ENCODE measurements at regions not wholly inside any gene's neighbourhood (a gene's known extent, or its start where the extent isn't known, plus 50 kb on each side); places are given as distances from the start of the nearest gene placed in this dataset.
A peak's percentile ranks its signal among the peaks of the same experiment; 100 is the strongest.

GRCh38 chr5:68456756-68457217 lies 241.2 kb downstream of the PIK3R1 start:
- DNase-seq (ENCODE audit: low spot score): no peak
- H3K27ac Mint-ChIP-seq: no peak overlapping the region
- intact Hi-C loops (cut with micrococcal nuclease): no loop called here
- H3K4me3 Mint-ChIP-seq: no peak overlapping the region
- no peaks in the 10 kb centered on the region for H3K36me3 Mint-ChIP-seq (ENCODE audit: low read depth)
- no peaks in the 10 kb centered on the region for H3K9me3 Mint-ChIP-seq
- H3K27me3 Mint-ChIP-seq (ENCODE audit: insufficient read depth): peaks cover 13% of the 10 kb centered on the region
- H3K4me1 Mint-ChIP-seq (ENCODE audit: low read depth): peaks cover 15% of the 10 kb centered on the region

- H3K4me1 Mint-ChIP-seq (ENCODE audit: low read depth): peaks cover 14% of the 10 kb centered on the region
- H3K4me3 Mint-ChIP-seq: no peak overlapping the region
- no peak overlapping the region for H3K27ac Mint-ChIP-seq
- H3K36me3 Mint-ChIP-seq (ENCODE audit: low read depth): no peaks in the 10 kb centered on the region
- no peak for DNase-seq (ENCODE audit: low spot score)
- intact Hi-C loops (cut with micrococcal nuclease): no loop called here
- H3K27me3 Mint-ChIP-seq (ENCODE audit: insufficient read depth): peaks cover 10% of the 10 kb centered on the region
- no peaks in the 10 kb centered on the region for H3K9me3 Mint-ChIP-seq
Observed at GRCh38 chr5:68457285-68457684, 241.7 kb downstream of the PIK3R1 start.

GRCh38 chr5:68458416-68459021 lies 243.0 kb downstream of the PIK3R1 start:
- intact Hi-C loops (cut with micrococcal nuclease): no loop called here
- H3K27ac Mint-ChIP-seq: no peak overlapping the region
- peaks cover 6% of the 10 kb centered on the region for H3K27me3 Mint-ChIP-seq (ENCODE audit: insufficient read depth)
- peaks cover 14% of the 10 kb centered on the region for H3K4me1 Mint-ChIP-seq (ENCODE audit: low read depth)
- DNase-seq (ENCODE audit: low spot score): no peak
- no peaks in the 10 kb centered on the region for H3K9me3 Mint-ChIP-seq
- no peak overlapping the region for H3K4me3 Mint-ChIP-seq
- no peaks in the 10 kb centered on the region for H3K36me3 Mint-ChIP-seq (ENCODE audit: low read depth)

GRCh38 chr5:68459093-68459809 lies 243.7 kb downstream of the PIK3R1 start:
- intact Hi-C loops (cut with micrococcal nuclease): no loop called here
- no peak for DNase-seq (ENCODE audit: low spot score)
- H3K27ac Mint-ChIP-seq: no peak overlapping the region
- no peak overlapping the region for H3K4me3 Mint-ChIP-seq
- peaks cover 6% of the 10 kb centered on the region for H3K27me3 Mint-ChIP-seq (ENCODE audit: insufficient read depth)
- H3K9me3 Mint-ChIP-seq: no peaks in the 10 kb centered on the region
- no peaks in the 10 kb centered on the region for H3K36me3 Mint-ChIP-seq (ENCODE audit: low read depth)
- H3K4me1 Mint-ChIP-seq (ENCODE audit: low read depth): peaks cover 14% of the 10 kb centered on the region

GRCh38 chr5:68459810-68460139 lies 244.2 kb downstream of the PIK3R1 start:
- intact Hi-C loops (cut with micrococcal nuclease): loop anchor here (1.0 to 10.0 kb wide), 6 partner anchors 18 to 1215 kb away; no protein-coding TSS in a partner anchor
- Mint-ChIP-seq H3K4me1 (ENCODE audit: low read depth) (peaks cover 14% of the 10 kb centered on the region), H3K9me3 (no peaks in the 10 kb centered on the region), H3K4me3 (no peak overlapping the region), H3K27me3 (ENCODE audit: insufficient read depth) (peaks cover 6% of the 10 kb centered on the region), H3K27ac (no peak overlapping the region), H3K36me3 (ENCODE audit: low read depth) (no peaks in the 10 kb centered on the region)
- no peak for DNase-seq (ENCODE audit: low spot score)

GRCh38 chr5:68460147-68460798 lies 244.7 kb downstream of the PIK3R1 start:
- no peak overlapping the region for H3K4me3 Mint-ChIP-seq

GRCh38 chr5:68463606-68464005 lies 248.1 kb downstream of the PIK3R1 start:
- no peak overlapping the region for H3K4me3 Mint-ChIP-seq
- intact Hi-C loops (cut with micrococcal nuclease): loop anchor here (1.0 to 10.0 kb wide), 13 partner anchors 22 to 1219 kb away; no protein-coding TSS in a partner anchor
- peaks cover 5% of the 10 kb centered on the region for H3K4me1 Mint-ChIP-seq (ENCODE audit: low read depth)
- H3K36me3 Mint-ChIP-seq (ENCODE audit: low read depth): no peaks in the 10 kb centered on the region
- DNase-seq (ENCODE audit: low spot score): no peak
- peaks cover 5% of the 10 kb centered on the region for H3K27me3 Mint-ChIP-seq (ENCODE audit: insufficient read depth)
- H3K9me3 Mint-ChIP-seq: no peaks in the 10 kb centered on the region
- no peak overlapping the region for H3K27ac Mint-ChIP-seq

More at GRCh38 chr5:68460147-68460798, 244.7 kb downstream of the PIK3R1 start:
- DNase-seq (ENCODE audit: low spot score): peak; percentile 11
- peaks cover 14% of the 10 kb centered on the region for H3K4me1 Mint-ChIP-seq (ENCODE audit: low read depth)
- H3K27ac Mint-ChIP-seq: no peak overlapping the region
- peaks cover 6% of the 10 kb centered on the region for H3K27me3 Mint-ChIP-seq (ENCODE audit: insufficient read depth)
- intact Hi-C loops (cut with micrococcal nuclease): loop anchor here (1.0 to 10.0 kb wide), 6 partner anchors 19 to 1215 kb away; no protein-coding TSS in a partner anchor
- H3K36me3 Mint-ChIP-seq (ENCODE audit: low read depth): no peaks in the 10 kb centered on the region
- no peaks in the 10 kb centered on the region for H3K9me3 Mint-ChIP-seq

GRCh38 chr5:68464424-68464823 lies 248.9 kb downstream of the PIK3R1 start:
- H3K4me3 Mint-ChIP-seq: no peak overlapping the region
- peaks cover 5% of the 10 kb centered on the region for H3K27me3 Mint-ChIP-seq (ENCODE audit: insufficient read depth)
- no peaks in the 10 kb centered on the region for H3K36me3 Mint-ChIP-seq (ENCODE audit: low read depth)
- H3K27ac Mint-ChIP-seq: no peak overlapping the region
- H3K4me1 Mint-ChIP-seq (ENCODE audit: low read depth): no peaks in the 10 kb centered on the region
- H3K9me3 Mint-ChIP-seq: no peaks in the 10 kb centered on the region
- intact Hi-C loops (cut with micrococcal nuclease): loop anchor here (1.0 to 10.0 kb wide), 13 partner anchors 23 to 1220 kb away; no protein-coding TSS in a partner anchor
- peak; percentile 24 for DNase-seq (ENCODE audit: low spot score)

GRCh38 chr5:68465133-68465532 lies 249.6 kb downstream of the PIK3R1 start:
- Mint-ChIP-seq H3K4me3 (no peak overlapping the region), H3K9me3 (no peaks in the 10 kb centered on the region), H3K36me3 (ENCODE audit: low read depth) (no peaks in the 10 kb centered on the region), H3K27me3 (ENCODE audit: insufficient read depth) (peaks cover 8% of the 10 kb centered on the region), H3K4me1 (ENCODE audit: low read depth) (no peaks in the 10 kb centered on the region), H3K27ac (no peak overlapping the region)
- intact Hi-C loops (cut with micrococcal nuclease): loop anchor here (2.0 to 10.0 kb wide), 4 partner anchors 58 to 1220 kb away; no protein-coding TSS in a partner anchor
- DNase-seq (ENCODE audit: low spot score): peak; percentile 4

GRCh38 chr5:68465934-68466551 lies 250.5 kb downstream of the PIK3R1 start:
- intact Hi-C loops (cut with micrococcal nuclease): loop anchor here (2.0 to 10.0 kb wide), 4 partner anchors 59 to 1221 kb away; no protein-coding TSS in a partner anchor
- H3K27ac Mint-ChIP-seq: no peak overlapping the region
- peaks cover 14% of the 10 kb centered on the region for H3K27me3 Mint-ChIP-seq (ENCODE audit: insufficient read depth)
- no peaks in the 10 kb centered on the region for H3K9me3 Mint-ChIP-seq
- H3K4me3 Mint-ChIP-seq: no peak overlapping the region
- DNase-seq (ENCODE audit: low spot score): no peak
- H3K36me3 Mint-ChIP-seq (ENCODE audit: low read depth): no peaks in the 10 kb centered on the region
- H3K4me1 Mint-ChIP-seq (ENCODE audit: low read depth): no peaks in the 10 kb centered on the region

GRCh38 chr5:68467208-68467607 lies 251.7 kb downstream of the PIK3R1 start:
- H3K27me3 Mint-ChIP-seq (ENCODE audit: insufficient read depth): peaks cover 20% of the 10 kb centered on the region
- no peaks in the 10 kb centered on the region for H3K9me3 Mint-ChIP-seq
- intact Hi-C loops (cut with micrococcal nuclease): loop anchor here (10.0 kb wide), 2 partner anchors 952 to 1222 kb away; no protein-coding TSS in a partner anchor
- H3K4me3 Mint-ChIP-seq: no peak overlapping the region
- H3K27ac Mint-ChIP-seq: no peak overlapping the region
- DNase-seq (ENCODE audit: low spot score): no peak
- H3K36me3 Mint-ChIP-seq (ENCODE audit: low read depth): no peaks in the 10 kb centered on the region
- H3K4me1 Mint-ChIP-seq (ENCODE audit: low read depth): no peaks in the 10 kb centered on the region

- Mint-ChIP-seq H3K27me3 (ENCODE audit: insufficient read depth) (peaks cover 20% of the 10 kb centered on the region), H3K4me1 (ENCODE audit: low read depth) (no peaks in the 10 kb centered on the region), H3K36me3 (ENCODE audit: low read depth) (no peaks in the 10 kb centered on the region), H3K4me3 (no peak overlapping the region), H3K9me3 (no peaks in the 10 kb centered on the region), H3K27ac (peak overlapping the region; percentile 35)
- DNase-seq (ENCODE audit: low spot score): no peak
- intact Hi-C loops (cut with micrococcal nuclease): loop anchor here (10.0 kb wide), 2 partner anchors 953 to 1223 kb away; no protein-coding TSS in a partner anchor
Observed at GRCh38 chr5:68467794-68468193, 252.2 kb downstream of the PIK3R1 start.
